ENCODE measurements at regions not wholly inside any gene's neighbourhood (a gene's known extent, or its start where the extent isn't known, plus 50 kb on each side); places are given as distances from the start of the nearest gene placed in this dataset.

GRCh38 chr18:8549254-8549757 lies 59.9 kb upstream of the RAB12 start:
- TF ChIP-seq REST (IDR thresholded peaks at IDR 0.05; ENCODE audit: low read depth): no peak
- no peak for TF ChIP-seq POLR2A (IDR thresholded peaks at IDR 0.05; ENCODE audit: borderline replicate concordance, extremely low read depth, insufficient read depth, insufficient read length)
- TF ChIP-seq CTCF (IDR thresholded peaks at IDR 0.05 in 2 of 3, conservative IDR thresholded peaks at IDR 0.05 in 1 of 3; ENCODE audit: borderline replicate concordance in 1 of 3, insufficient read depth in 1 of 3, low read depth in 2 of 3, low read length in 2 of 3): no peak
- TF ChIP-seq FOSL1 (IDR thresholded peaks at IDR 0.05; ENCODE audit: low read depth): no peak
- no peak for TF ChIP-seq CEBPB (IDR thresholded peaks at IDR 0.05; ENCODE audit: low read depth)
- TF ChIP-seq RAD21 (IDR thresholded peaks at IDR 0.05; ENCODE audit: low read depth): no peak
- no peak for TF ChIP-seq EZH2phosphoT487 (IDR thresholded peaks at IDR 0.05; ENCODE audit: borderline replicate concordance)
- no peak for TF ChIP-seq SIN3A (IDR thresholded peaks at IDR 0.05; ENCODE audit: low read depth)
- no peak for TF ChIP-seq EZH2 (IDR thresholded peaks at IDR 0.05)
- no peak for TF ChIP-seq ZNF274 (IDR thresholded peaks at IDR 0.05; ENCODE audit: low read depth, low read length)
- TF ChIP-seq ATF3 (IDR thresholded peaks at IDR 0.05): no peak
- no peak for TF ChIP-seq SRF (IDR thresholded peaks at IDR 0.05; ENCODE audit: low read depth)
- TF ChIP-seq JUND (IDR thresholded peaks at IDR 0.05): no peak
